GM19467 (cell line): ENCODE measurements at regions not wholly inside any gene's neighbourhood (a gene's known extent, or its start where the extent isn't known, plus 50 kb on each side); places are given as distances from the start of the nearest gene placed in this dataset.

ENCODE experiments used
- ATAC-seq: cut with Tn5 transposase; IDR thresholded peaks from one replicate; pipeline ENCODE4 v1.9.1; 2021; ENCODE audit warnings: mild to moderate bottlenecking, moderate library complexity; ENCODE audit not compliant: unreplicated experiment

DNA sequence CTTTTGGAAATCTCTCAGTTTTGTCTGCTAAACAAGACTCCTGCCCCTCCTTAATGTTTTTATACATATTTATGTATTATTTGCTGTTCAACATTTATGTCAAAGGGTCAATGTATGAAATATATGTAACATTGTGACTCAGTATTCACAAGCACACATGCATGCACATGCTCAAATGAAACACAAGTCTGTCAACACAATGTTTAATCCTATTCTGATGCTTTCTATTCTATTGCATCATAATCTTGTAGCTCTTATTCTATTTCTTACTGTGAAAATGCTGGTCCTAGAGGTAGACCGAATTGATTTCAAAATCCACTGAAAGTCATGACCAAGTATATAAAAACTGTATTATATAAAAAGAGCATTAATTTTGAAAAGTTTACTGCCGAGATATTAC, 1463.3 kb downstream of the C4orf33 start:
- ATAC-seq = no peak

- ATAC-seq = no peak
These were observed 1467.4 kb downstream of the C4orf33 start for GRCh38 chr4:130563185-130563888.

- ATAC-seq = no peak
These were observed 1468.0 kb downstream of the C4orf33 start for GRCh38 chr4:130563889-130564418.

- no peak for ATAC-seq
These were observed 1472.8 kb downstream of the C4orf33 start for GRCh38 chr4:130568746-130569145.

DNA sequence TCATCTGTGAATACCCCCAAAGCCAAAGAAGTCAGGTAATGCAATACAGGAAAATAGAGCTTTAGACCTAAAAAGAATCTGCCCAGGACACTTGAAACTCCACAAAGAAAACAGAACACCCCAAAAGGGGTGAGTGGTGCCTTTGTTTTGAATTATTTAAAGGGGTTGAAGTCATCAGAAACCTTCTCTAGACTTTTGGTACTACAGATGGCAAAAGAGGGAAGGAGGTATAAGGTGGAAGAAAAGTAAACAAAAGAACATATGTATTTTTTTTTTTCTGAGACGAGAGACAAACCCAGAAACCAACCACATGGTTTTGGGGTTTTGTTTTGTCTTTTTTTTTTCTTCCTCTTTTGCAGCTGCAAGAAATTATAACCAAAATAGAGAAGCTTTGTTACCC, 1477.8 kb downstream of the C4orf33 start:
- ATAC-seq = no peak

DNA sequence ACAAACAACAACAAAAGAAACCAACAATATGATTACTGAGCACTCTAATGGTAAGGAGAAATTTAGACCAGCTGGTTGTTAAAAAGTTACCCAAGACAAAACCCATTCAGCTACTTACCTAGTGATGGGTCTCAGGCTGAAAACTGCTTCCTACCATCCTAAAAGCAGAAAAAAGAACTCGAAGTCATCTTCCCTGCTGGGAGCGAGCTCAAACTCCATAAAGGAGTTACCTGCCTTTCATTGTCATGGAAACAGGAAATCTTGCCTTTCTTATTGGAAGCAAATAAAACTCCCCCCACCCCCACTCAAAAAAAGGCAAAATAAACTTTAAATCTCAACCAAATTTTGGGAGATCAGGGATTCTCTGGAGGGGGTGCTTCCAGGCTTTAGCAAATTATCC, 1478.3 kb downstream of the C4orf33 start:
- no peak for ATAC-seq

- ATAC-seq = no peak
These were observed 1480.3 kb downstream of the C4orf33 start for GRCh38 chr4:130576218-130576617.

DNA sequence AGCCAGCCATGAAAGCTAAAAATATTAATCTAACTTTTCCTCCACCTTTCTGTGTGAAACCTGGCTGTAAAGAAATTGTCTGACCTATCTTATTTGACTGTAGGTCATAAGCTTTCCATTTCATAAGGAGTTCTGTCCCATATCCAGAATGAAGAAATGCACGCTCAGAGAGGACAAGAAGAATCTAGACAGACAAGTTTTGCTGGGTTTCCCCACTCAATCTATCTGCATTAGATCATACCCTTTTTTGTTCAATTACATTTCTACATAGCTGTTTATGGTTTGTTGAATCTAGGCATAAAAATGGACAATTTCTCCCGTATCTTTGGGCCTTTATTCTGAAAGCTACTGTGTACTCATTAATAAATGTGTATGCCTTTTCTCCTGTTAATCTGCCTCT, 1495.1 kb downstream of the C4orf33 start:
- ATAC-seq = no peak

GRCh38 chr4:130600706-130601105, 1504.8 kb downstream of the C4orf33 start:
- ATAC-seq = no peak

DNA sequence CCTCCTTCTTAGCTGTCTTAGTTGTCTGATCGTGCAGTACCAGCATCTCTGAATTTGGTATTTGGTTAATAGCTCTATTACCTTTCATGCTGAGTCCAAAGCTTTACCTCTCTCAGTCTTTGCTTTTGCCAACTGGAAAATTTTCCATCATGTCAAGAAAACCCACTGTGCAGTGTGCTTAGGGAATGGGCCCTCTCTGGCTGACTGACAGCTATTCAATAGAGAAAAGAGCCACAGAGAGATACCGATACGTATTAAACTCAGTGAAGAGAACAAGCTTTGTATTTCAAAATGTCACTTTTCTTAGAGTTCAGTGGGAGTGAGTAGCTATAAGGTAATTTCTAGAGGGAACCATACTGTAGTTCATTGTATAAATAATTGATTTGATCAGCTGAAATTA, 1507.1 kb downstream of the C4orf33 start:
- ATAC-seq = no peak

DNA sequence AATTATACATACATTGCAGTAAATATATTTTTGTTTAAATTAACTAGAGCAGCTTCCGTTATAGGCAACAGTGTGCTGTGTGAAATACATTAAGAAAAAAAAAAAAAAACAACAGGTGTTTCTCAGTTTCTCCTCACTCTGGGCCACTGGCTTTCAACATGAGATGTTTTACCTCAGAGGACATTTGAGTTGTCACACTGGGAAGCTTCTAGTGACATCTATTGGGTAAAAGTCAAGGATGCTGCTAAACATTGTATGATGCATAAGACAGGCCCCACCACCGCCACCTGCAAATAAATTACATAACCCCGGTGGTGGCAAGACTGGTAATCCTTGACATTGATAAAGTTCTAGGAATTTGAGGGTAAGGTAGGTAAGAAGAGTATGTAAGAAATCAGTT, 1512.2 kb downstream of the C4orf33 start:
- ATAC-seq = no peak

- no peak for ATAC-seq
These were observed 1532.6 kb downstream of the C4orf33 start for GRCh38 chr4:130628531-130628930.

GRCh38 chr4:130632731-130633604, 1537.0 kb downstream of the C4orf33 start:
- no peak for ATAC-seq

- ATAC-seq = no peak
These were observed 1540.5 kb downstream of the C4orf33 start for GRCh38 chr4:130636486-130636885.

- no peak for ATAC-seq
These were observed 1544.6 kb downstream of the C4orf33 start for GRCh38 chr4:130640592-130640991.

- no peak for ATAC-seq
These were observed 1550.9 kb downstream of the C4orf33 start for GRCh38 chr4:130646886-130647285.

DNA sequence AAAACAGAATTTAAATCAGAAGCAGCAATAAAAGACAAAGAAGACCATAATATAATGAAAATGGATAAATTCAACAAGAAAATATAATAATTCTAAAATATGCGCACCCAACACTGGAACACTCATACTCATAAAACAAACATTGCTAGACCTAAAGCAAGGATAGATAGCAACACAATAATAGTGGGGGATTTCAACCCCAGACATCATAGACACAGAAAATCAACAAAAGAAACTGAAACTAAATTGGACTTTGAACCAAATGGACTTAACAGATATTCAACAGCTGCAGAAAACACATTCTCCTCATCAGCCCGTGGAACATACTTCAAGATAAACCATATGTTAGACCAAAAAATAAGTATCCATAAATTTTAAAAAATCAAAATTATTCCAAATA, 1552.6 kb downstream of the C4orf33 start:
- ATAC-seq = no peak

- no peak for ATAC-seq
These were observed 1557.9 kb downstream of the C4orf33 start for GRCh38 chr4:130653842-130654241.

DNA sequence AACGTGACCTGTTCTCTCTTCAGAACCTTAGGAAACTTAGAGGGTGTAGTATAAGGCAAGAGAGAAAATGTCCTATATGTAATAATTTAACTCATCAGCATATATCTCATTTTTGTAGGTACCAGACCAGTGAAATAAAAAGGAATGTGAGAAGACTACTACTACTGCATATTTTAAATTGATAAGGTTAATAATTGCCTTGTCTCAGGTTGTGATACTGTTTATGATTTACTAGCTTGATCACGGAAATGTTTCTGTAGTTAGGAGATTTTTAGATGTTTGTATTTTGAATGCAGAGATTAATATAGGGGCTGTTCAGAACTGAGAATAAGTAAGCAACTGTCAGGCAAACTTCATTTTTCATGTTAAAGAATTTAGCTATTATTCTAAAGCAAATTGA, 1563.4 kb downstream of the C4orf33 start:
- ATAC-seq = no peak

GRCh38 chr4:130668859-130669258, 1572.9 kb downstream of the C4orf33 start:
- ATAC-seq = no peak

DNA sequence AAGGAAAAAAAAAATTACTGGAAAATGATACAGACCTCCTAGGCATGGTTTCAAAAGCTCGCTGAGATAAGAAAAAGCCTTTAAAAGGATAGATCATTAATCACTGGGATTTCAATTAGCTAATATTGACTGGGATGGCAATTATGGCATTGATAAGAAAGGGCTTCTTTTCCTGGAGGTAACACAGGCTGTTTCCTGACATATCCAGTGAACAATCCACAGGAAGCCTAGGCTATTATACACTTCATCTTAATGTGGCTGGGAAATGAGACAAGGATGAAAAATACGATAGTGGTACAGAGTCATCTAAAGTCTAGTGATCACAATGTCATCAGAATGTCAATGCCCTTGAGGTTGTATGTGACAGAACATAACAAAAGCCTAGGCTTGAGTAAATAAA, 1579.3 kb downstream of the C4orf33 start:
- ATAC-seq = no peak

GRCh38 chr4:130689181-130689580, 1593.2 kb downstream of the C4orf33 start:
- ATAC-seq = no peak
